Activated naive CD4-positive, alpha-beta T cell treated with anti-CD3 and anti-CD28 coated beads, Interleukin-2, amount 10 ng/mL, durations not matched to agents 7 days and 5 days (primary cell): ENCODE measurements at regions not wholly inside any gene's neighbourhood (a gene's known extent, or its start where the extent isn't known, plus 50 kb on each side); places are given as distances from the start of the nearest gene placed in this dataset.
"Not testable (repeated sequence)": the region's sequence is repeated elsewhere in the genome, so short reads cannot be mapped to it uniquely, and the experiment has no call there.

Source experiments
- CTCF ChIA-PET: fragments of 350-600 bp; sonication (Branson Sonifier 250); formaldehyde crosslinking; loops from one replicate; lab custom pipeline; 2021; ENCODE audit warnings: antibody characterized with exemption; lab: Charles Lee
- DNase-seq: peaks from one replicate; pipeline ENCODE4 v3.0.0-alpha.2; 2020
- H3K27ac Mint-ChIP-seq: one replicate; pipeline ENCODE4 v1.8.0; 2021; ENCODE audit warnings: mild to moderate bottlenecking, moderate library complexity, mixed read lengths
- H3K27me3 Mint-ChIP-seq: one replicate; pipeline ENCODE4 v1.8.0; 2021; ENCODE audit warnings: mild to moderate bottlenecking, mixed read lengths
- H3K36me3 Mint-ChIP-seq: one replicate; pipeline ENCODE4 v1.8.0; 2021; ENCODE audit warnings: mixed read lengths
- H3K4me1 Mint-ChIP-seq: one replicate; pipeline ENCODE4 v1.8.0; 2021; ENCODE audit warnings: mixed read lengths
- H3K4me3 Mint-ChIP-seq: one replicate; pipeline ENCODE4 v1.8.0; 2021; ENCODE audit warnings: mild to moderate bottlenecking, moderate library complexity, mixed read lengths
- H3K9me3 Mint-ChIP-seq: one replicate; pipeline ENCODE4 v1.8.0; 2021; ENCODE audit warnings: mixed read lengths

- DNase-seq: no peak
- no peak overlapping the region for H3K4me3 Mint-ChIP-seq
- peaks cover 8% of the 10 kb centered on the region for H3K9me3 Mint-ChIP-seq
- H3K27ac Mint-ChIP-seq: no peak overlapping the region
- no peaks in the 10 kb centered on the region for H3K4me1 Mint-ChIP-seq
- no peaks in the 10 kb centered on the region for H3K27me3 Mint-ChIP-seq
- CTCF ChIA-PET: no interaction called here
- H3K36me3 Mint-ChIP-seq: no peaks in the 10 kb centered on the region
Observed at GRCh38 chr9:22921742-22922141, 475.1 kb downstream of the DMRTA1 start.

- Mint-ChIP-seq H3K4me3 (no peak overlapping the region), H3K27me3 (no peaks in the 10 kb centered on the region), H3K36me3 (no peaks in the 10 kb centered on the region), H3K9me3 (peaks cover 10% of the 10 kb centered on the region), H3K4me1 (no peaks in the 10 kb centered on the region), H3K27ac (no peak overlapping the region)
- CTCF ChIA-PET: no interaction called here
- DNase-seq: no peak
Observed at GRCh38 chr9:22922222-22922621, 475.6 kb downstream of the DMRTA1 start.

- H3K9me3 Mint-ChIP-seq: peaks cover 6% of the 10 kb centered on the region
- H3K4me3 Mint-ChIP-seq: no peak overlapping the region
- no peaks in the 10 kb centered on the region for H3K36me3 Mint-ChIP-seq
- H3K27ac Mint-ChIP-seq: no peak overlapping the region
- no peaks in the 10 kb centered on the region for H3K27me3 Mint-ChIP-seq
- CTCF ChIA-PET: no interaction called here
- no peaks in the 10 kb centered on the region for H3K4me1 Mint-ChIP-seq
- no peak for DNase-seq
Observed at GRCh38 chr9:22954550-22954949, 507.9 kb downstream of the DMRTA1 start.

GRCh38 chr9:22954964-22955363, 508.3 kb downstream of the DMRTA1 start:
- Mint-ChIP-seq H3K9me3 (peaks cover 9% of the 10 kb centered on the region), H3K4me1 (no peaks in the 10 kb centered on the region), H3K27me3 (no peaks in the 10 kb centered on the region), H3K4me3 (no peak overlapping the region), H3K36me3 (no peaks in the 10 kb centered on the region), H3K27ac (no peak overlapping the region)
- CTCF ChIA-PET: no interaction called here
- DNase-seq: no peak

- Mint-ChIP-seq H3K4me3 (no peak overlapping the region), H3K9me3 (no peaks in the 10 kb centered on the region), H3K4me1 (no peaks in the 10 kb centered on the region), H3K27ac (no peak overlapping the region), H3K36me3 (no peaks in the 10 kb centered on the region), H3K27me3 (no peaks in the 10 kb centered on the region)
- CTCF ChIA-PET: no interaction called here
- DNase-seq: no peak
Observed at GRCh38 chr9:22969350-22969979, 522.8 kb downstream of the DMRTA1 start.

- no peak for DNase-seq
- Mint-ChIP-seq H3K4me1 (no peaks in the 10 kb centered on the region), H3K27me3 (no peaks in the 10 kb centered on the region), H3K27ac (no peak overlapping the region), H3K4me3 (no peak overlapping the region), H3K36me3 (no peaks in the 10 kb centered on the region), H3K9me3 (no peaks in the 10 kb centered on the region)
- CTCF ChIA-PET: no interaction called here
Observed at GRCh38 chr9:22970434-22970975, 523.9 kb downstream of the DMRTA1 start.

- DNase-seq: no peak
- CTCF ChIA-PET: no interaction called here
- H3K27ac Mint-ChIP-seq: no peak overlapping the region
- H3K4me3 Mint-ChIP-seq: no peak overlapping the region
- H3K9me3 Mint-ChIP-seq: no peaks in the 10 kb centered on the region
- H3K4me1 Mint-ChIP-seq: no peaks in the 10 kb centered on the region
- no peaks in the 10 kb centered on the region for H3K36me3 Mint-ChIP-seq
- no peaks in the 10 kb centered on the region for H3K27me3 Mint-ChIP-seq
Observed at GRCh38 chr9:22975951-22976350, 529.3 kb downstream of the DMRTA1 start.

- Mint-ChIP-seq H3K9me3 (no peaks in the 10 kb centered on the region), H3K4me3 (no peak overlapping the region), H3K27ac (no peak overlapping the region), H3K4me1 (no peaks in the 10 kb centered on the region), H3K36me3 (no peaks in the 10 kb centered on the region), H3K27me3 (no peaks in the 10 kb centered on the region)
- CTCF ChIA-PET: no interaction called here
- DNase-seq: no peak
Observed at GRCh38 chr9:22976454-22976853, 529.8 kb downstream of the DMRTA1 start.

GRCh38 chr9:22980429-22980828, 533.8 kb downstream of the DMRTA1 start:
- H3K4me3 Mint-ChIP-seq, H3K9me3 Mint-ChIP-seq, H3K36me3 Mint-ChIP-seq, CTCF ChIA-PET, H3K27me3 Mint-ChIP-seq, DNase-seq, H3K4me1 Mint-ChIP-seq, H3K27ac Mint-ChIP-seq: not testable (repeated sequence)

GRCh38 chr9:22986556-22986955, 539.9 kb downstream of the DMRTA1 start:
- H3K36me3 Mint-ChIP-seq: no peaks in the 10 kb centered on the region
- no peaks in the 10 kb centered on the region for H3K27me3 Mint-ChIP-seq
- no peak overlapping the region for H3K4me3 Mint-ChIP-seq
- H3K9me3 Mint-ChIP-seq: peaks cover 6% of the 10 kb centered on the region
- CTCF ChIA-PET: no interaction called here
- H3K27ac Mint-ChIP-seq: no peak overlapping the region
- DNase-seq: no peak
- no peaks in the 10 kb centered on the region for H3K4me1 Mint-ChIP-seq

GRCh38 chr9:22990349-22990748, 543.7 kb downstream of the DMRTA1 start:
- Mint-ChIP-seq H3K4me3 (no peak overlapping the region), H3K27ac (no peak overlapping the region), H3K4me1 (no peaks in the 10 kb centered on the region), H3K36me3 (no peaks in the 10 kb centered on the region), H3K27me3 (no peaks in the 10 kb centered on the region), H3K9me3 (peaks cover 8% of the 10 kb centered on the region)
- DNase-seq: no peak
- CTCF ChIA-PET: no interaction called here

GRCh38 chr9:22992780-22993179, 546.2 kb downstream of the DMRTA1 start:
- CTCF ChIA-PET: no interaction called here
- H3K27ac Mint-ChIP-seq: no peak overlapping the region
- H3K27me3 Mint-ChIP-seq: no peaks in the 10 kb centered on the region

GRCh38 chr9:22997923-22998322, 551.3 kb downstream of the DMRTA1 start:
- Mint-ChIP-seq H3K27me3 (no peaks in the 10 kb centered on the region), H3K27ac (no peak overlapping the region), H3K4me3 (no peak overlapping the region), H3K9me3 (peaks cover 27% of the 10 kb centered on the region), H3K4me1 (no peaks in the 10 kb centered on the region), H3K36me3 (no peaks in the 10 kb centered on the region)
- CTCF ChIA-PET: no interaction called here
- DNase-seq: no peak

More at GRCh38 chr9:22992780-22993179, 546.2 kb downstream of the DMRTA1 start:
- DNase-seq: no peak
- Mint-ChIP-seq H3K4me1 (no peaks in the 10 kb centered on the region), H3K9me3 (peaks cover 10% of the 10 kb centered on the region), H3K4me3 (no peak overlapping the region), H3K36me3 (no peaks in the 10 kb centered on the region)

- Mint-ChIP-seq H3K4me1 (no peaks in the 10 kb centered on the region), H3K36me3 (no peaks in the 10 kb centered on the region), H3K9me3 (peaks cover 5% of the 10 kb centered on the region), H3K27ac (no peak overlapping the region), H3K4me3 (no peak overlapping the region), H3K27me3 (no peaks in the 10 kb centered on the region)
- CTCF ChIA-PET: no interaction called here
- no peak for DNase-seq
Observed at GRCh38 chr9:23005156-23005555, 558.5 kb downstream of the DMRTA1 start.

- CTCF ChIA-PET: no interaction called here
- Mint-ChIP-seq H3K4me3 (no peak overlapping the region), H3K36me3 (no peaks in the 10 kb centered on the region), H3K4me1 (no peaks in the 10 kb centered on the region), H3K27ac (no peak overlapping the region), H3K9me3 (peaks cover 2% of the 10 kb centered on the region), H3K27me3 (no peaks in the 10 kb centered on the region)
- no peak for DNase-seq
Observed at GRCh38 chr9:23006127-23006526, 559.5 kb downstream of the DMRTA1 start.
